Brain microvascular endothelial cell (primary cell): ENCODE measurements at regions not wholly inside any gene's neighbourhood (a gene's known extent, or its start where the extent isn't known, plus 50 kb on each side); places are given as distances from the start of the nearest gene placed in this dataset.

Experiments
- DNase-seq: peaks from one replicate; pipeline ENCODE4 v3.0.0-alpha.2; 2020
- H3K27ac ChIP-seq: fragments of 250-450 bp; sonication (Bioruptor Pico); 2 replicates; pipeline ENCODE4 v1.5.1; 2020; ENCODE audit warnings: mild to moderate bottlenecking, moderate library complexity
- H3K27me3 ChIP-seq: fragments of 250-450 bp; sonication (Bioruptor Pico); replicated peaks from 2 replicates; pipeline ENCODE4 v1.5.1; 2020; ENCODE audit warnings: mild to moderate bottlenecking
- H3K36me3 ChIP-seq: fragments of 250-450 bp; sonication (Bioruptor Pico); replicated peaks from 2 replicates; pipeline ENCODE4 v1.5.1; 2020; ENCODE audit warnings: mild to moderate bottlenecking
- H3K4me3 ChIP-seq: 2 replicates; pipeline ENCODE4 v1.5.1; 2011; ENCODE audit warnings: low read depth, mild to moderate bottlenecking, control low read depth, low read length, moderate library complexity
- CTCF ChIP-seq: IDR thresholded peaks from 2 replicates; pipeline ENCODE4 v1.5.1; 2011; ENCODE audit warnings: low read depth, mild to moderate bottlenecking, moderate library complexity, low read length, control low read depth, inconsistent platforms; ENCODE audit errors: missing control alignments
- in situ Hi-C: cut with HindIII; loops from 2 replicates; pipeline ENCODE4 v1.10.0; 2017; ENCODE audit warnings: low sequenced_read_pairs, low pct_ligation_motif_present

GRCh38 chr22:49021926-49022815 lies 805.5 kb downstream of the BRD1 start:
- DNase-seq, result no peak
- no peaks in the 10 kb centered on the region for H3K36me3 ChIP-seq
- no peaks in the 10 kb centered on the region for H3K27me3 ChIP-seq
- TF ChIP-seq CTCF, result no peak
- H3K27ac ChIP-seq, result no peak overlapping the region
- H3K4me3 ChIP-seq, result no peak overlapping the region
- in situ Hi-C loops, result no loop called here

- H3K36me3 ChIP-seq, result no peaks in the 10 kb centered on the region
- no peak for TF ChIP-seq CTCF
- H3K27me3 ChIP-seq, result no peaks in the 10 kb centered on the region
- no peak overlapping the region for H3K4me3 ChIP-seq
- in situ Hi-C loops, result no loop called here
- H3K27ac ChIP-seq, result no peak overlapping the region
- no peak for DNase-seq
Observed at GRCh38 chr22:49021131-49021925, 806.3 kb downstream of the BRD1 start.

GRCh38 chr22:49019737-49020713 lies 807.6 kb downstream of the BRD1 start:
- no peaks in the 10 kb centered on the region for H3K27me3 ChIP-seq
- H3K27ac ChIP-seq, result no peak overlapping the region
- in situ Hi-C loops, result no loop called here
- no peaks in the 10 kb centered on the region for H3K36me3 ChIP-seq
- DNase-seq, result no peak
- H3K4me3 ChIP-seq, result no peak overlapping the region
- no peak for TF ChIP-seq CTCF

GRCh38 chr22:49018601-49019000 lies 809.1 kb downstream of the BRD1 start:
- no peak for TF ChIP-seq CTCF
- in situ Hi-C loops, result no loop called here
- DNase-seq, result no peak
- Histone ChIP-seq H3K4me3 (no peak overlapping the region), H3K27me3 (no peaks in the 10 kb centered on the region), H3K36me3 (no peaks in the 10 kb centered on the region), H3K27ac (no peak overlapping the region)

- in situ Hi-C loops, result no loop called here
- no peak overlapping the region for H3K27ac ChIP-seq
- no peak for TF ChIP-seq CTCF
- no peak for DNase-seq
- no peak overlapping the region for H3K4me3 ChIP-seq
- no peaks in the 10 kb centered on the region for H3K36me3 ChIP-seq
- no peaks in the 10 kb centered on the region for H3K27me3 ChIP-seq
Observed at GRCh38 chr22:49017482-49018329, 810.0 kb downstream of the BRD1 start.
